Neural cell (in vitro differentiated cells): ENCODE measurements at regions not wholly inside any gene's neighbourhood (a gene's known extent, or its start where the extent isn't known, plus 50 kb on each side); places are given as distances from the start of the nearest gene placed in this dataset.

ENCODE experiments used
- H2AFZ ChIP-seq: fragments of 200-600, 300-800 bp; sonication (generic), shearing (Covaris generic); 2 replicates; pipeline ENCODE4 v1.6.0; 2014; ENCODE audit warnings: low read depth, mild to moderate bottlenecking, antibody characterized with exemption, low read length, moderate library complexity
- H3F3A ChIP-seq: fragments of 200-600 bp; shearing (Covaris generic); 2 replicates; pipeline ENCODE4 v1.6.1; 2016; ENCODE audit warnings: mild to moderate bottlenecking, moderate library complexity, mixed read lengths, antibody characterized with exemption, low read length; ENCODE audit not compliant: insufficient read depth, poor library complexity, severe bottlenecking
- H3K27ac ChIP-seq: fragments of 200-600, 300-800 bp; sonication (generic), shearing (Covaris generic); 2 replicates; pipeline ENCODE4 v1.5.1; 2014; ENCODE audit warnings: mild to moderate bottlenecking, low read length, moderate library complexity
- H3K27me3 ChIP-seq: fragments of 300-800, 200-600 bp; sonication (generic), shearing (Covaris generic); 2 replicates; pipeline ENCODE4 v1.6.0; 2014; ENCODE audit warnings: mild to moderate bottlenecking, low read depth, low read length, moderate library complexity; ENCODE audit not compliant: insufficient read depth
- H3K36me3 ChIP-seq: fragments of 300-800, 200-600 bp; sonication (generic), shearing (Covaris generic); 2 replicates; pipeline ENCODE4 v1.5.1; 2014; ENCODE audit warnings: mild to moderate bottlenecking, antibody characterized with exemption, low read length, moderate library complexity; ENCODE audit not compliant: insufficient read depth
- H3K4me2 ChIP-seq: fragments of 300-800, 200-600 bp; sonication (generic), shearing (Covaris generic); 2 replicates; pipeline ENCODE4 v1.6.0; 2014; ENCODE audit warnings: mild to moderate bottlenecking, low read length
- H3K4me3 ChIP-seq: fragments of 300-800, 200-600 bp; sonication (generic), shearing (Covaris generic); 2 replicates; pipeline ENCODE4 v1.5.1; 2014; ENCODE audit warnings: mild to moderate bottlenecking, low read length, moderate library complexity
- H3K79me2 ChIP-seq: fragments of 200-600 bp; shearing (Covaris generic); replicated peaks from 2 replicates; pipeline ENCODE4 v1.6.0; 2014; ENCODE audit warnings: mild to moderate bottlenecking, low read length, moderate library complexity; ENCODE audit not compliant: insufficient read depth
- H3K9ac ChIP-seq: fragments of 300-800, 200-600 bp; sonication (generic), shearing (Covaris generic); 2 replicates; pipeline ENCODE4 v1.6.1; 2016; ENCODE audit warnings: mild to moderate bottlenecking, low read length, mixed read lengths
- H3K9me2 ChIP-seq: fragments of 200-600 bp; shearing (Covaris generic); 2 replicates; pipeline ENCODE4 v1.6.1; 2016; ENCODE audit warnings: mild to moderate bottlenecking, low read length, mixed read lengths; ENCODE audit not compliant: insufficient read depth
- H3K9me3 ChIP-seq: fragments of 200-600, 300-800 bp; sonication (generic), shearing (Covaris generic); 2 replicates; pipeline ENCODE4 v1.6.1; 2016; ENCODE audit warnings: mild to moderate bottlenecking, mixed run types, low read length, moderate library complexity, mixed read lengths
- H4K20me1 ChIP-seq: fragments of 200-600 bp; shearing (Covaris generic); 2 replicates; pipeline ENCODE4 v1.6.1; 2016; ENCODE audit warnings: mild to moderate bottlenecking, mixed run types; ENCODE audit not compliant: insufficient read depth
- EP300 ChIP-seq: fragments of 450-650 bp; conservative IDR thresholded peaks from 2 replicates; pipeline ENCODE4 v1.6.1; 2014; ENCODE audit warnings: antibody characterized with exemption, mild to moderate bottlenecking, moderate library complexity; ENCODE audit not compliant: poor library complexity, severe bottlenecking
- EZH2 ChIP-seq: fragments of 200-600, 300-800 bp; shearing (Covaris generic), sonication (generic); IDR thresholded peaks from 2 replicates; pipeline ENCODE4 v1.6.1; 2014; ENCODE audit warnings: antibody characterized with exemption, low read length, borderline replicate concordance, mild to moderate bottlenecking; ENCODE audit not compliant: insufficient read depth, poor library complexity, severe bottlenecking
- MXI1 ChIP-seq: fragments of 450-650 bp; conservative IDR thresholded peaks from 2 replicates; pipeline ENCODE4 v1.6.1; 2014; ENCODE audit warnings: antibody characterized with exemption, mild to moderate bottlenecking; ENCODE audit not compliant: poor library complexity, severe bottlenecking
- POLR2AphosphoS5 ChIP-seq: IDR thresholded peaks from 2 replicates; pipeline ENCODE4 v1.6.1; 2012
- RAD21 ChIP-seq: fragments of 450-650 bp; conservative IDR thresholded peaks from 2 replicates; pipeline ENCODE4 v1.6.1; 2014; ENCODE audit warnings: antibody characterized with exemption, mild to moderate bottlenecking, moderate library complexity
- SMC3 ChIP-seq: fragments of 450-650 bp; conservative IDR thresholded peaks from 2 replicates; pipeline ENCODE4 v1.6.1; 2014; ENCODE audit warnings: antibody characterized with exemption, mild to moderate bottlenecking, moderate library complexity; ENCODE audit not compliant: poor library complexity
- TAF1 ChIP-seq: IDR thresholded peaks from 2 replicates; pipeline ENCODE4 v1.6.1; 2012; ENCODE audit warnings: low read depth
- TF ChIP-seq, protein P1 (sequence below): fragments of 450-650 bp; IDR thresholded peaks from 2 replicates; pipeline ENCODE4 v1.5.1; 2014; ENCODE audit warnings: antibody characterized with exemption, mild to moderate bottlenecking, moderate library complexity; ENCODE audit not compliant: poor library complexity, severe bottlenecking
- TF ChIP-seq, protein P2 (sequence below): IDR thresholded peaks from 2 replicates; pipeline ENCODE4 v1.6.1; 2012; ENCODE audit warnings: borderline replicate concordance

DNA sequence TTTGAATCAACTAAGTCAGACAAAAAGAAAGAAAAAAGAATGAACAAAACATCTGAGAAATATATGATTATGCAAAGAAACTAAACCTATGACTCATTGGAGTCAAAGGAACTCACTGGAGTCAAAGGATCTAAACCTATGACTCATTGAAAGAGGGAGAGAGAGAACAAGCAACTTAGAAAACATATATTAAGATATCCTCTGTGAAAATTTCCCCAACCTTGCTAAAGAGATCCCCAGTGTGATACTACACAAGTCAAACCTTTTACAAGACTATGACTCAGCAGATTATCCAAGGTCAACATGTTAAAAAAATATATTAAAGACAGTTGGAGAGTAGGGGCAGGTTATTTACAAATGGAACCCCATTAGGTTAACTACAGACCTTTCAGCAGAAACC, 1538.3 kb downstream of the NCAM2 start:
- H3K27ac ChIP-seq, result no peak overlapping the region
- no peak overlapping the region for H3K4me2 ChIP-seq
- no peaks in the 10 kb centered on the region for H3F3A ChIP-seq
- H2AFZ ChIP-seq, result no peak overlapping the region
- H3K9me3 ChIP-seq, result peaks cover 8% of the 10 kb centered on the region
- H3K9me2 ChIP-seq, result no peaks in the 10 kb centered on the region
- no peak overlapping the region for H3K4me3 ChIP-seq
- H4K20me1 ChIP-seq, result no peaks in the 10 kb centered on the region
- no peaks in the 10 kb centered on the region for H3K27me3 ChIP-seq
- no peaks in the 10 kb centered on the region for H3K79me2 ChIP-seq
- TF ChIP-seq TAF1 (no peak), EP300 (no peak), SMC3 (no peak)
- TF ChIP-seq, protein P1, sequence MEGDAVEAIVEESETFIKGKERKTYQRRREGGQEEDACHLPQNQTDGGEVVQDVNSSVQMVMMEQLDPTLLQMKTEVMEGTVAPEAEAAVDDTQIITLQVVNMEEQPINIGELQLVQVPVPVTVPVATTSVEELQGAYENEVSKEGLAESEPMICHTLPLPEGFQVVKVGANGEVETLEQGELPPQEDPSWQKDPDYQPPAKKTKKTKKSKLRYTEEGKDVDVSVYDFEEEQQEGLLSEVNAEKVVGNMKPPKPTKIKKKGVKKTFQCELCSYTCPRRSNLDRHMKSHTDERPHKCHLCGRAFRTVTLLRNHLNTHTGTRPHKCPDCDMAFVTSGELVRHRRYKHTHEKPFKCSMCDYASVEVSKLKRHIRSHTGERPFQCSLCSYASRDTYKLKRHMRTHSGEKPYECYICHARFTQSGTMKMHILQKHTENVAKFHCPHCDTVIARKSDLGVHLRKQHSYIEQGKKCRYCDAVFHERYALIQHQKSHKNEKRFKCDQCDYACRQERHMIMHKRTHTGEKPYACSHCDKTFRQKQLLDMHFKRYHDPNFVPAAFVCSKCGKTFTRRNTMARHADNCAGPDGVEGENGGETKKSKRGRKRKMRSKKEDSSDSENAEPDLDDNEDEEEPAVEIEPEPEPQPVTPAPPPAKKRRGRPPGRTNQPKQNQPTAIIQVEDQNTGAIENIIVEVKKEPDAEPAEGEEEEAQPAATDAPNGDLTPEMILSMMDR, result no peak
- no peaks in the 10 kb centered on the region for H3K36me3 ChIP-seq
- no peak overlapping the region for H3K9ac ChIP-seq

DNA sequence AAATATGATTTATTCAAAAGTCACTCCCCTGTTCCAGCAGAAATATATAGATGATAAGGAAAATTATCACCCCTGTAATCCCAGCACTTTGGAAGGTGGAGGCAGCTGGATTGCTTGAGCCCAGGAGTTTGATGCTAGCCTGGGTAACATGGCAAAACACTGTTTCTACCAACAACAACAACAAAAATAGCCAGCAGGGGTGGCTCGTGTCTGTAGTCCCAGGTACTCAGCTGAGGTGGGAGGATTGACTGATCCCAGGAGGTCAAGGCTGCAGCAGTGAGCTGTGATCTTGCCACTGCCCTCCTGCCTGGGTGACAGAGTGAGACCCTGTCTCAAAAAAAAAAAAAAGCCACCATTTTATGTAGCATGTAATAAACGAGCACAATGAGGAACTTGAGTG, 1546.5 kb downstream of the NCAM2 start:
- H3K27me3 ChIP-seq, result no peaks in the 10 kb centered on the region
- H3F3A ChIP-seq, result no peaks in the 10 kb centered on the region
- H4K20me1 ChIP-seq, result no peaks in the 10 kb centered on the region
- no peak overlapping the region for H3K27ac ChIP-seq
- no peak overlapping the region for H3K4me2 ChIP-seq
- no peak overlapping the region for H3K4me3 ChIP-seq
- H3K9me3 ChIP-seq, result peaks cover 3% of the 10 kb centered on the region
- no peaks in the 10 kb centered on the region for H3K36me3 ChIP-seq
- H2AFZ ChIP-seq, result no peak overlapping the region
- no peak overlapping the region for H3K9ac ChIP-seq
- no peak for TF ChIP-seq POLR2AphosphoS5
- TF ChIP-seq, protein P2, sequence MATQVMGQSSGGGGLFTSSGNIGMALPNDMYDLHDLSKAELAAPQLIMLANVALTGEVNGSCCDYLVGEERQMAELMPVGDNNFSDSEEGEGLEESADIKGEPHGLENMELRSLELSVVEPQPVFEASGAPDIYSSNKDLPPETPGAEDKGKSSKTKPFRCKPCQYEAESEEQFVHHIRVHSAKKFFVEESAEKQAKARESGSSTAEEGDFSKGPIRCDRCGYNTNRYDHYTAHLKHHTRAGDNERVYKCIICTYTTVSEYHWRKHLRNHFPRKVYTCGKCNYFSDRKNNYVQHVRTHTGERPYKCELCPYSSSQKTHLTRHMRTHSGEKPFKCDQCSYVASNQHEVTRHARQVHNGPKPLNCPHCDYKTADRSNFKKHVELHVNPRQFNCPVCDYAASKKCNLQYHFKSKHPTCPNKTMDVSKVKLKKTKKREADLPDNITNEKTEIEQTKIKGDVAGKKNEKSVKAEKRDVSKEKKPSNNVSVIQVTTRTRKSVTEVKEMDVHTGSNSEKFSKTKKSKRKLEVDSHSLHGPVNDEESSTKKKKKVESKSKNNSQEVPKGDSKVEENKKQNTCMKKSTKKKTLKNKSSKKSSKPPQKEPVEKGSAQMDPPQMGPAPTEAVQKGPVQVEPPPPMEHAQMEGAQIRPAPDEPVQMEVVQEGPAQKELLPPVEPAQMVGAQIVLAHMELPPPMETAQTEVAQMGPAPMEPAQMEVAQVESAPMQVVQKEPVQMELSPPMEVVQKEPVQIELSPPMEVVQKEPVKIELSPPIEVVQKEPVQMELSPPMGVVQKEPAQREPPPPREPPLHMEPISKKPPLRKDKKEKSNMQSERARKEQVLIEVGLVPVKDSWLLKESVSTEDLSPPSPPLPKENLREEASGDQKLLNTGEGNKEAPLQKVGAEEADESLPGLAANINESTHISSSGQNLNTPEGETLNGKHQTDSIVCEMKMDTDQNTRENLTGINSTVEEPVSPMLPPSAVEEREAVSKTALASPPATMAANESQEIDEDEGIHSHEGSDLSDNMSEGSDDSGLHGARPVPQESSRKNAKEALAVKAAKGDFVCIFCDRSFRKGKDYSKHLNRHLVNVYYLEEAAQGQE, result no peak
- TF ChIP-seq EZH2, result no peak
- no peak for TF ChIP-seq SMC3
- TF ChIP-seq, protein P1, result no peak
- TF ChIP-seq TAF1, result no peak
- no peak for TF ChIP-seq MXI1
- TF ChIP-seq EP300, result no peak
- TF ChIP-seq RAD21, result no peak
- no peaks in the 10 kb centered on the region for H3K79me2 ChIP-seq
- no peaks in the 10 kb centered on the region for H3K9me2 ChIP-seq
